NCI-H1092 (cell line): ENCODE measurements at regions not wholly inside any gene's neighbourhood (a gene's known extent, or its start where the extent isn't known, plus 50 kb on each side); places are given as distances from the start of the nearest gene placed in this dataset.

ENCODE experiments used
- DNase-seq: peaks from one replicate; lab custom pipeline; 2025; lab: John Stamatoyannopoulos, UW

- DNase-seq, result no peak
Measured at GRCh38 chr2:234764372-234764771, 187.4 kb upstream of the SH3BP4 start.

GRCh38 chr2:234763002-234763873, 188.6 kb upstream of the SH3BP4 start:
- DNase-seq, result no peak

GRCh38 chr2:234761910-234762309, 189.9 kb upstream of the SH3BP4 start:
- DNase-seq, result no peak

GRCh38 chr2:234754126-234754525, 197.7 kb upstream of the SH3BP4 start:
- no peak for DNase-seq

GRCh38 chr2:234753701-234754100, 198.1 kb upstream of the SH3BP4 start:
- no peak for DNase-seq

GRCh38 chr2:234752966-234753365, 198.9 kb upstream of the SH3BP4 start:
- DNase-seq, result no peak

GRCh38 chr2:234751275-234751973, 200.4 kb upstream of the SH3BP4 start:
- DNase-seq, result no peak

GRCh38 chr2:234747833-234748559, 203.8 kb upstream of the SH3BP4 start:
- DNase-seq, result no peak

- no peak for DNase-seq
Measured at GRCh38 chr2:234747032-234747431, 204.8 kb upstream of the SH3BP4 start.

- DNase-seq, result no peak
Measured at GRCh38 chr2:234745347-234745746, 206.5 kb upstream of the SH3BP4 start.

GRCh38 chr2:234741976-234742375, 209.8 kb upstream of the SH3BP4 start:
- no peak for DNase-seq

- no peak for DNase-seq
Measured at GRCh38 chr2:234739061-234739460, 212.8 kb upstream of the SH3BP4 start.

GRCh38 chr2:234735829-234736228, 216.0 kb upstream of the SH3BP4 start:
- DNase-seq, result no peak

- no peak for DNase-seq
Measured at GRCh38 chr2:234733795-234734600, 217.8 kb upstream of the SH3BP4 start.

- DNase-seq, result no peak
Measured at GRCh38 chr2:234733093-234733489, 218.7 kb upstream of the SH3BP4 start.

GRCh38 chr2:234732404-234733092, 219.3 kb upstream of the SH3BP4 start:
- DNase-seq, result no peak

- DNase-seq, result no peak
Measured at GRCh38 chr2:234731236-234731635, 220.6 kb upstream of the SH3BP4 start.

GRCh38 chr2:234730066-234730640, 221.7 kb upstream of the SH3BP4 start:
- DNase-seq, result no peak

GRCh38 chr2:234725528-234726264, 226.1 kb upstream of the SH3BP4 start:
- no peak for DNase-seq

GRCh38 chr2:234724850-234725249, 227.0 kb upstream of the SH3BP4 start:
- DNase-seq, result no peak
